Colonic mucosa (tissue), 4 donors: ENCODE measurements at regions not wholly inside any gene's neighbourhood (a gene's known extent, or its start where the extent isn't known, plus 50 kb on each side); places are given as distances from the start of the nearest gene placed in this dataset.

ENCODE experiments used
- DNase-seq: peaks from one replicate; pipeline ENCODE4 v3.0.0-alpha.2; 2020
- H3K27ac ChIP-seq: fragments of 200-600 bp; one replicate; pipeline ENCODE4 v1.8.0; 2021
- H3K27me3 ChIP-seq: fragments of 200-600 bp; one replicate; pipeline ENCODE4 v1.8.0; 2021
- H3K36me3 ChIP-seq: fragments of 200-600 bp; one replicate; pipeline ENCODE4 v1.8.0; 2021
- H3K4me1 ChIP-seq: fragments of 200-600 bp; one replicate; pipeline ENCODE4 v1.8.0; 2021; ENCODE audit warnings: mild to moderate bottlenecking
- H3K4me3 ChIP-seq: fragments of 200-600 bp; one replicate; pipeline ENCODE4 v1.8.0; 2021
- H3K9ac ChIP-seq, 2 donors: one replicate each; pipeline ENCODE4 v1.7.0; 2013; ENCODE audit warnings: control low read depth in 2 of 2, low read depth in 2 of 2, low read length in 2 of 2
- H3K9me3 ChIP-seq: fragments of 200-600 bp; one replicate; pipeline ENCODE4 v1.8.0; 2021
- intact Hi-C: fragments of 100-400 bp; cut with DNase I; formaldehyde crosslinking; loops from one replicate; pipeline ENCODE4 v1.14.1; 2022
- TF ChIP-seq, protein P1 (sequence below): fragments of 200-600 bp; IDR thresholded peaks from one replicate; pipeline ENCODE4 v1.8.0; 2022; ENCODE audit warnings: antibody characterized with exemption, mild to moderate bottlenecking
- donor health status: healthy.
- donor health status: DM: no; HTN: no; CAD: no.
- donor health status: DM: no; HTN: no; CAD: no.

DNA sequence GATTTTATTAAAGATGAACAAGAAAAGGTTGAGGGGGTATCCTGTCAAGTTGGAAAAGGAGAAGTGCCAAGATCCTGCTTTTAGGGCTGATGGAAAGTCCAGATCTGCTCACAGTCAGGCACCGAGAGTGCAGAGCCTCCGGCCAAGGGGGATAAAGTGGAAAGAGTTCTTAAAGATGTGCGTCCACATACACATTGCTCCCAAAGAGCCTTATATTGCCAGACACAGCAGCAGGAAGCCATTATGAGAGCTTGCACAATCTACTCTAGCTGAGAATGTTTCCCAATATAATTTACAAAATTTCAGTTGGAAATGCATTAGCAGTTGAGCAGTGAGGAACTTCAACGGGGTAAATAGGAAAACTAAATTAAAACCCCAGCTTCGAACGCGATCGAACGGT is 95.6 kb downstream of the SALL1 start:
- H3K27ac ChIP-seq: no peak overlapping the region

DNA sequence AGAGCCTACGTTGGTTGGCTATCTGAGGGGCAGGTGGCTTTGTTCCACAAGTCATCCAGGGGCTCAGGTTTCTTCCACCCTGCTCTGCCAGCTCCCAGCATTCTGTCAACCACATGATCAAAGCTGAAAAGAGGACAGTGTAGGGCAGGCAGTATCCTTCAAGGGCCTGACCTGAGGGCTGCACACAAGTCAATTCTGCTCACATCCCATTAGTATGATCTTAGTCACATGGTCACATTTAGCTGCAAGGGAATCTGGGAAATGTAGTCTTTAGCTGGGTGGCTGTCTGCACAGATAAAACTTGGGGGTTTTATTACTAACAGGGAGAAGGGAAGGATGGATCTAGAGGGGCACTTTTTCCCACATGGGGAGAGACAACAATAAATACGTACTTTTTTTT is 97.3 kb downstream of the SALL1 start:
- Histone ChIP-seq H3K9me3 (no peaks in the 10 kb centered on the region), H3K4me1 (no peaks in the 10 kb centered on the region), H3K4me3 (no peak overlapping the region), H3K9ac (no peak overlapping the region), H3K27me3 (no peaks in the 10 kb centered on the region), H3K27ac (no peak overlapping the region), H3K36me3 (no peaks in the 10 kb centered on the region)
- TF ChIP-seq, protein P1, sequence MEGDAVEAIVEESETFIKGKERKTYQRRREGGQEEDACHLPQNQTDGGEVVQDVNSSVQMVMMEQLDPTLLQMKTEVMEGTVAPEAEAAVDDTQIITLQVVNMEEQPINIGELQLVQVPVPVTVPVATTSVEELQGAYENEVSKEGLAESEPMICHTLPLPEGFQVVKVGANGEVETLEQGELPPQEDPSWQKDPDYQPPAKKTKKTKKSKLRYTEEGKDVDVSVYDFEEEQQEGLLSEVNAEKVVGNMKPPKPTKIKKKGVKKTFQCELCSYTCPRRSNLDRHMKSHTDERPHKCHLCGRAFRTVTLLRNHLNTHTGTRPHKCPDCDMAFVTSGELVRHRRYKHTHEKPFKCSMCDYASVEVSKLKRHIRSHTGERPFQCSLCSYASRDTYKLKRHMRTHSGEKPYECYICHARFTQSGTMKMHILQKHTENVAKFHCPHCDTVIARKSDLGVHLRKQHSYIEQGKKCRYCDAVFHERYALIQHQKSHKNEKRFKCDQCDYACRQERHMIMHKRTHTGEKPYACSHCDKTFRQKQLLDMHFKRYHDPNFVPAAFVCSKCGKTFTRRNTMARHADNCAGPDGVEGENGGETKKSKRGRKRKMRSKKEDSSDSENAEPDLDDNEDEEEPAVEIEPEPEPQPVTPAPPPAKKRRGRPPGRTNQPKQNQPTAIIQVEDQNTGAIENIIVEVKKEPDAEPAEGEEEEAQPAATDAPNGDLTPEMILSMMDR: no peak
- no peak for DNase-seq
- intact Hi-C loops: no loop called here

More for the DNA sequence above, 95.6 kb downstream of the SALL1 start:
- TF ChIP-seq, protein P1: no peak
- Histone ChIP-seq H3K4me3 (no peak overlapping the region), H3K4me1 (no peaks in the 10 kb centered on the region), H3K36me3 (no peaks in the 10 kb centered on the region), H3K9ac (no peak overlapping the region), H3K27me3 (no peaks in the 10 kb centered on the region), H3K9me3 (no peaks in the 10 kb centered on the region)
- DNase-seq: no peak
- intact Hi-C loops: no loop called here

DNA sequence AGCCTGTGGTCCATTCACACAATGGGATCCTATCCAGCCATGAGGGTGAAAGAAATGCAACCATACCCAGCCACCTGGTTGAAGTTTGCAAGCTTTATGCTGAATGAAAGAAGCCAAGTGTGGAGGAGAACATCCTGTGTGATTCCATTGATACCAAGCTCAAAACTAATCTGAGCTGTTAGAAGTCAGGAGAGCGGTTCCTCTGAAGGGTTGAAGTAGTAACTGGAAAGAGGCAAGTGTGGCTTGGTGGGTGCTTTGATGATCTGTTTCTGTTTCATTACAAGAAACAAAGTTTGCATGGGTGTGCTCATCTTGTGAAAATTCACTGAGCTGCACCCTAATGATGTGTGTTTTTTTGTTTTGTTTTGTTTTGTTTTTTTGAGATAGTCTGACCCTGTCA is 99.4 kb downstream of the SALL1 start:
- no peak overlapping the region for H3K27ac ChIP-seq
- intact Hi-C loops: no loop called here
- no peak overlapping the region for H3K4me3 ChIP-seq
- no peak for DNase-seq
- no peaks in the 10 kb centered on the region for H3K9me3 ChIP-seq
- H3K9ac ChIP-seq: no peak overlapping the region
- H3K36me3 ChIP-seq: no peaks in the 10 kb centered on the region
- TF ChIP-seq, protein P1: no peak
- H3K4me1 ChIP-seq: no peaks in the 10 kb centered on the region
- no peaks in the 10 kb centered on the region for H3K27me3 ChIP-seq

DNA sequence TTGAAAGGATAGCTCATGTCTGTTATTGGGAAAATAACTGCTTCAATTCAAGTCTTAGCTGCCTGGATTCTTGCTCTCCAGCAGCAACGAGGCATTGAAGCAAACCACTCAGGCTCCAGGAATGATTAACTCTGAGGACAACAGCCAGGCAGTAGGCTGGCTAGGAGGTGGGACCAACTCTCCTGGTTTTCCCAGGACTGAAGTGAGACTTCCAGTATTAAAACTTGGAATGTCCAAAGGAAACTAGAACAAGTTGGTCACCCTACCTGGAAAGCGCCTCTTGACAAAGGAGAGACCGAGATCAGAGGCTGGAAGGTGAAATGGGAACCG is 100.7 kb downstream of the SALL1 start:
- Histone ChIP-seq H3K27me3 (no peaks in the 10 kb centered on the region), H3K4me1 (no peaks in the 10 kb centered on the region), H3K36me3 (no peaks in the 10 kb centered on the region), H3K27ac (no peak overlapping the region), H3K9me3 (no peaks in the 10 kb centered on the region), H3K4me3 (no peak overlapping the region), H3K9ac (no peak overlapping the region)
- intact Hi-C loops: no loop called here
- no peak for DNase-seq
- TF ChIP-seq, protein P1: no peak

DNA sequence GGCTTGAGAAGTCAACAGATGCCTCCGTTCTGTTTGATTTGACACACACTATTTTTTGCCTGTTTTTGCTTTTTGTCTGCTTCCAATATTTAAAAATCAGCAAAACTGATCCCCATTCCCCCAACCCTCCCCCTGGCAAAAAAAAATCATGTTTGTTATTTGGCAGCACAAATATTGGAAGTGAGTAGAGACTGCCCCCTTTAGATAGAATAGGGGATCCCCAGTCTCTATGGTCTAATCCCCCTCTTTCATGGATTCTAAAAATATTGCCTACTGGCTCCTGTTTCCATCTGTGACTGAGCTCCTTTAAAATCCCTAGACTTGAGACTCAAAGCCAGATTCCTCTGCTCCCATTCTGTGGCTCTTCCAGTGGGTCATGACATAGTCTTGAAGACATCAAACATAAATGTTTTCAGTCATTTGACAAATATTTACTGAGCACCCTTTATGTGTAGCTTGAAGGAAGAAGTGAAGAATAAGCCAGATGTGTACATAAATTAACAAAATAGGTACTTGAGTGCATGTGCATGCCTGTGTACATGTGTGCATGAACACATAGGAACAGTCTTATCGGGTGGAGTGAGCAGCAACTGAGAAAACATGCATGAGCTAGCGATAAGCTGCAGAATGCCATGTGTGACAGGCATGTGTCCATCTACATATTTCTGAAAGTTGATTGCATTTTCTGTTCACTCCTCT is 101.2 kb downstream of the SALL1 start:
- DNase-seq: no peak
- Histone ChIP-seq H3K4me3 (no peak overlapping the region), H3K4me1 (no peaks in the 10 kb centered on the region), H3K27me3 (no peaks in the 10 kb centered on the region), H3K9ac (no peak overlapping the region), H3K27ac (no peak overlapping the region), H3K36me3 (no peaks in the 10 kb centered on the region), H3K9me3 (no peaks in the 10 kb centered on the region)
- TF ChIP-seq, protein P1: no peak
- intact Hi-C loops: no loop called here
